GM12874 (cell line): ENCODE measurements at regions not wholly inside any gene's neighbourhood (a gene's known extent, or its start where the extent isn't known, plus 50 kb on each side); places are given as distances from the start of the nearest gene placed in this dataset.

Experiments
- CTCF ChIP-seq: IDR thresholded peaks from 2 replicates; pipeline ENCODE4 v1.5.1; 2011; ENCODE audit warnings: low read depth, mild to moderate bottlenecking, control low read depth, low read length, moderate library complexity; ENCODE audit not compliant: insufficient read depth

DNA sequence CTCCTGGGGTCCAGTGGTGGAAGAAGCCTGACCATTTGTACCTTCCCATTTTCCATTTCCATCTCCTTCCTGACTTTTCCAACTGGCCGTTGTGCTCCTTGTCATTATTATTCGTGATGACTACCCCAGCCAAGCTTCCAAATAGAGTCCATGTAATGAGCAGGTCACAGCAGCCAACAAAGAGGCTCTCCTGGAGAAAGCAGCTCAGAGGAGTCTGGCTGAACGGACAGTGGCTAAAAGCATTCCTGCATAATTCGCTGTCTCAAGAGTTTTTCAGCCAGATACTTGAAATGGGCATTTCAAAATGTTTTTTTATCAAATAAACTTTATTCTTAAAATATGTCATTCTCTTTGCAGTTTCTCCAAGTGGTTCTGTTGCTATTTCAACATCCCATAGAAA is 458.6 kb downstream of the INHBA start:
- no peak for TF ChIP-seq CTCF

DNA sequence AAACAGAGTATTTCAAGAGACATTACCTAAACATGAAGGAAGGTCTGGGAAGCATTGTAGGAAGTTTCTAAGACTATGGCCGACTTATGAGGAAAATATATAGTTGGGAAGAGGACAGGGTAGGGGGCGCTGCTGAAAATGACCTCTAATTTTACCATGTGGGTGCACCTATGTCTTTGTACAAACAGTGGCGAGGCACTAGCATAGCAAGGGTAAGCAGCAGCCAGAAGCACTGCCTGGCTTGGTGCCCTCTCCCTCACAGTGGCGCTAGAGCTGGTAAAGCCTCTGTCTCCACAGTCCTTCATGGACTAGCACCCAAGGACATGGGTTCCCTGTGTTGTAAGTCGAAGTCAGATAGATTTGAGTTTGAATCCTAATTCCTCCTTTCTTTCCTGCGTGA is 461.2 kb downstream of the INHBA start:
- TF ChIP-seq CTCF = no peak

DNA sequence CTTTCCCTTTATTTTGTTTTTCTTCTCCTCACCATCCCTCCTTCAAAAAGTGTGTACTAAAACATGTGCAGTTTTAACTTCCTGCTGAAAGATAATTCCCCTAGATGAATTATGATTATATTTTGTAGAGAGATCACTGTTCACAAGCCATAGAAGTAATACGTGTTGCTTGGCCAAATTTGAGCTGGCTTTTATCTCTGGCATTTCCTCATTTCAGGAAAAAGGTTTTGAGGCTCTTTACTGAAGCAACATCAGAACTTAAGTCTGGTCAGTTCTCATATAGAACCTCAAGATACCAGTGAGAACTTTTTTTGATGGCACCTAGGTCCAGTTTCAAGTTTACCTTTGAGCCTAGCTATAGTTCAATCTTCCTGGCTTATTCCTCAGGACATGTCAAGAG is 463.3 kb downstream of the INHBA start:
- no peak for TF ChIP-seq CTCF

GRCh38 chr7:41238851-41239331 is 464.0 kb downstream of the INHBA start:
- TF ChIP-seq CTCF = no peak

DNA sequence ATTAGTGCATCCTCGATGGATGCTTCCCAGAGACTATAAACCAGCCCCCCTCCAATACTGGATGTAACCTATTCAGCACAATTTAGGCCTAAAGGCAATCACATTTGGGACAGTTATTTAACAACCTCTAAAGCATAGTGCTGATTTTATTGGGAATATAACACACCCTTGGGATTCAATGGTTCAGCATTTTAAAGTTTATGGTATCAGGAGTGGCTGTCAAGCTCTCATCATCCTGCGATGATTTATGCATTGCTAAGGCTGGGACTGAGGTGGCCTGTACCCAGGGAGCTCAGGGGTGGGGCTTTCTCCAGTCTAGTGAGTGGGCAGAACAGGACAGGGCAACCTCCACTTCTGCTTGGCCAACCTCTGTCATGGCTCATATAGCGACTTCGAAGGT is 464.9 kb downstream of the INHBA start:
- no peak for TF ChIP-seq CTCF

DNA sequence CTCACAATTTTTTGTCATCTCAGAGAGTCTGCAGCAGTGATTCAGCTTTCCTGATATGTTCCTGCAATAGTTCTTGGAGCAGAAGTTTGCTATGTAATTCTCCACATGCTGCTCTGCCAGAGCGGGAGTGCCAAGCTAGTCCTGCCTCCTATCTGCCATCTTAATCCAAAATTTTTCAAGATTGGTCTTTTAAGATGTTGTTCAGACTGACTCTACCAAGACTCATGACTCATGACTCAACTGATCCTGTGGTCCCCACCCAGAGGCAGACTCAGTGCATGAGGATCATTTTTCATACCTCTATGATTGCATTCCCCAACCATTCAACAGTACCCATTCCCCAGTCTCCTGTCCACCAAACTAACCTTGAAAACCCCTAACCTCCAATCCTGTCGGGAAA is 470.8 kb downstream of the INHBA start:
- no peak for TF ChIP-seq CTCF

DNA sequence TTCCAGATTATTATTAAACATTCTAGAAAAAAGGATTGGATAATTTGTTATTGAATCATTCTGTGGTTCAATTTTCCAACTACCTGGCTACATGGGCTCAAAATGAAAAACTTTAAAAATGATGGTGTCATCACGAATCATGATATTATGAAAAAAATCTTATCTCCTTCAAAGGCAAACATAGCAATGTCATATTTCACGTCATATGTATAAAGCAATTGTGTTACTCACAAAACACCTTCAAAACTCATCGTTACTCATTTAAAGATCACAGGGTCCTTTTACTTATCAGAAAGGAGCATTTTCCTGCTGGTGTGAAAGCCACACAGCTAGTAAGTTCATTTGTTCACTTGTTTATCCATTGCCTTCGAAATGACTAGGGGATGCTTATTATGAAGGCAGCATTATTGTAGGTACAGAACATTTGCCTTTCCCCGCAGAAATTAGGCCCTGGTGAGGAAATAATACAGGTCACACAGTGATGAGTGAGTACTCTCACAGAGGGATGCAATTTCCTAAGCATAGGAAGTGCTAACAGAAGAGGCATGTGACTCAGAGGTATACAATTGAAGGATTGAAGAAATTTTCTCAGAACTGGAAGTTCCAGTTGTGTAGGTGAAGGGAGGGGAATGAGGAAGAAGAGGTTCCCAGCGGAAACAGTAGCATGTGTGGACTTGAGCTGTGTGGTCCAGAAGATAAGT is 478.7 kb downstream of the INHBA start:
- no peak for TF ChIP-seq CTCF
